Right lung (tissue), 2 donors: ENCODE measurements at regions not wholly inside any gene's neighbourhood (a gene's known extent, or its start where the extent isn't known, plus 50 kb on each side); places are given as distances from the start of the nearest gene placed in this dataset.
"Not testable (repeated sequence)": the region's sequence is repeated elsewhere in the genome, so short reads cannot be mapped to it uniquely, and the experiment has no call there.

Experiments
- DNase-seq, 2 donors: peaks; one replicate each; pipeline ENCODE4 v3.0.0-alpha.2; 2013

GRCh38 chr1:95518310-95518709 is 284.3 kb downstream of the RWDD3 start:
- DNase-seq = no peak

GRCh38 chr1:95520390-95520789 is 286.4 kb downstream of the RWDD3 start:
- DNase-seq = no peak

GRCh38 chr1:95532335-95532734 is 298.3 kb downstream of the RWDD3 start:
- no peak for DNase-seq

- no peak for DNase-seq
Observed at GRCh38 chr1:95534985-95535384, 301.0 kb downstream of the RWDD3 start.

GRCh38 chr1:95535614-95536013 is 301.6 kb downstream of the RWDD3 start:
- no peak for DNase-seq

- DNase-seq = no peak
Observed at GRCh38 chr1:95536501-95536900, 302.5 kb downstream of the RWDD3 start.

- DNase-seq = no peak
Observed at GRCh38 chr1:95537176-95537575, 303.2 kb downstream of the RWDD3 start.

- not testable (repeated sequence) for DNase-seq
Observed at GRCh38 chr1:95538242-95538641, 304.2 kb downstream of the RWDD3 start.

- no peak for DNase-seq
Observed at GRCh38 chr1:95542936-95543335, 308.9 kb downstream of the RWDD3 start.

- no peak for DNase-seq
Observed at GRCh38 chr1:95547005-95547404, 313.0 kb downstream of the RWDD3 start.

- no peak for DNase-seq
Observed at GRCh38 chr1:95548211-95548610, 314.2 kb downstream of the RWDD3 start.

- DNase-seq = no peak
Observed at GRCh38 chr1:95551201-95551600, 317.2 kb downstream of the RWDD3 start.

- DNase-seq = no peak
Observed at GRCh38 chr1:95553595-95553994, 319.6 kb downstream of the RWDD3 start.

GRCh38 chr1:95554408-95554807 is 320.4 kb downstream of the RWDD3 start:
- DNase-seq = no peak

- no peak for DNase-seq
Observed at GRCh38 chr1:95558791-95559190, 324.8 kb downstream of the RWDD3 start.

- DNase-seq = peak; percentile 6
Observed at GRCh38 chr1:95561346-95561745, 327.3 kb downstream of the RWDD3 start.

GRCh38 chr1:95562230-95562629 is 328.2 kb downstream of the RWDD3 start:
- DNase-seq = no peak

GRCh38 chr1:95572002-95572401 is 338.0 kb downstream of the RWDD3 start:
- DNase-seq = no peak

GRCh38 chr1:95572962-95573361 is 339.0 kb downstream of the RWDD3 start:
- DNase-seq = no peak

GRCh38 chr1:95575291-95575690 is 341.3 kb downstream of the RWDD3 start:
- DNase-seq = no peak

GRCh38 chr1:95578462-95578861 is 344.5 kb downstream of the RWDD3 start:
- DNase-seq = no peak

- no peak for DNase-seq
Observed at GRCh38 chr1:95582191-95582590, 348.2 kb downstream of the RWDD3 start.

- no peak for DNase-seq
Observed at GRCh38 chr1:95582746-95583145, 348.7 kb downstream of the RWDD3 start.

GRCh38 chr1:95583661-95584210 is 349.7 kb downstream of the RWDD3 start:
- no peak for DNase-seq

- no peak for DNase-seq
Observed at GRCh38 chr1:95584315-95584714, 350.3 kb downstream of the RWDD3 start.
